Endodermal cell (in vitro differentiated cells): ENCODE measurements at regions not wholly inside any gene's neighbourhood (a gene's known extent, or its start where the extent isn't known, plus 50 kb on each side); places are given as distances from the start of the nearest gene placed in this dataset.

Experiments
- DNase-seq: peaks from one replicate; pipeline ENCODE4 v3.0.0-alpha.2; 2017
- H3K27ac ChIP-seq: 2 replicates; pipeline ENCODE4 v1.5.1; 2013; ENCODE audit warnings: mild to moderate bottlenecking, low read depth, low read length, moderate library complexity
- H3K27me3 ChIP-seq: 2 replicates; pipeline ENCODE4 v1.6.1; 2013; ENCODE audit warnings: mild to moderate bottlenecking, low read length, moderate library complexity; ENCODE audit not compliant: insufficient read depth, control insufficient read depth, poor library complexity, severe bottlenecking
- H3K36me3 ChIP-seq: 2 replicates; pipeline ENCODE4 v1.7.0; 2013; ENCODE audit warnings: mild to moderate bottlenecking, low read length, moderate library complexity; ENCODE audit not compliant: control insufficient read depth, insufficient read depth
- H3K4me1 ChIP-seq: one replicate; pipeline ENCODE4 v1.7.0; 2013; ENCODE audit warnings: low read length; ENCODE audit not compliant: control insufficient read depth, insufficient read depth
- H3K4me3 ChIP-seq: 2 replicates; pipeline ENCODE4 v1.5.1; 2013; ENCODE audit warnings: mild to moderate bottlenecking, low read length, moderate library complexity
- H3K9ac ChIP-seq: 2 replicates; pipeline ENCODE4 v1.6.1; 2013; ENCODE audit warnings: mild to moderate bottlenecking, low read length, moderate library complexity; ENCODE audit not compliant: poor library complexity, severe bottlenecking; ENCODE audit errors: extremely low read depth
- H3K9me3 ChIP-seq: 2 replicates; pipeline ENCODE4 v1.6.1; 2013; ENCODE audit warnings: mild to moderate bottlenecking, low read length, moderate library complexity; ENCODE audit not compliant: control insufficient read depth
- H3K27ac Mint-ChIP-seq: 2 replicates; pipeline ENCODE4 v1.8.0; 2020; ENCODE audit warnings: mixed read lengths
- H3K27me3 Mint-ChIP-seq: 2 replicates; pipeline ENCODE4 v1.8.0; 2021; ENCODE audit warnings: mild to moderate bottlenecking, mixed read lengths; ENCODE audit not compliant: insufficient read depth
- H3K36me3 Mint-ChIP-seq: 2 replicates; pipeline ENCODE4 v1.8.0; 2020; ENCODE audit warnings: low read depth, mixed read lengths
- H3K4me1 Mint-ChIP-seq: 2 replicates; pipeline ENCODE4 v1.8.0; 2020; ENCODE audit warnings: mixed read lengths
- H3K4me3 Mint-ChIP-seq: 2 replicates; pipeline ENCODE4 v1.8.0; 2020; ENCODE audit warnings: mild to moderate bottlenecking, moderate library complexity, mixed read lengths
- H3K9me3 Mint-ChIP-seq: 2 replicates; pipeline ENCODE4 v1.8.0; 2020; ENCODE audit warnings: mild to moderate bottlenecking, mixed read lengths
- CTCF ChIP-seq: fragments of 200-600 bp; sonication (generic); conservative IDR thresholded peaks from 2 replicates; pipeline ENCODE4 v1.5.0; 2021; ENCODE audit warnings: antibody characterized with exemption, mild to moderate bottlenecking
- WGBS, 2 experiments: methylation state at CpG; one replicate each; pipeline versions ENCODE4 v1.1.5 to v1.1.7; 2013; ENCODE audit warnings: missing lambda C conversion rate in 2 of 2, mixed read lengths in 1 of 2; ENCODE audit not compliant: insufficient coverage in 1 of 2, insufficient read length in 1 of 2; 5-methylcytosine and 5-hydroxymethylcytosine counted together

GRCh38 chr4:17260166-17260907, 251.6 kb downstream of the QDPR start:
- Histone ChIP-seq H3K9me3 (no peaks in the 10 kb centered on the region), H3K4me1 (no peaks in the 10 kb centered on the region), H3K4me3 (no peak overlapping the region), H3K27me3 (no peaks in the 10 kb centered on the region), H3K27ac (no peak overlapping the region), H3K36me3 (no peaks in the 10 kb centered on the region), H3K9ac (no peak overlapping the region)
- DNase-seq = no peak
- H3K4me1 Mint-ChIP-seq = peaks cover 22% of the 10 kb centered on the region
- WGBS, 2 experiments = 77 to 90% methylated on average over 3 to 4 of the region's 4 CpGs
- H3K9me3 Mint-ChIP-seq = peaks cover 6% of the 10 kb centered on the region
- no peaks in the 10 kb centered on the region for H3K36me3 Mint-ChIP-seq
- peak overlapping the region; percentile 42 for H3K27ac Mint-ChIP-seq
- H3K4me3 Mint-ChIP-seq = no peak overlapping the region
- peaks cover 2% of the 10 kb centered on the region for H3K27me3 Mint-ChIP-seq
- no peak for TF ChIP-seq CTCF

DNA sequence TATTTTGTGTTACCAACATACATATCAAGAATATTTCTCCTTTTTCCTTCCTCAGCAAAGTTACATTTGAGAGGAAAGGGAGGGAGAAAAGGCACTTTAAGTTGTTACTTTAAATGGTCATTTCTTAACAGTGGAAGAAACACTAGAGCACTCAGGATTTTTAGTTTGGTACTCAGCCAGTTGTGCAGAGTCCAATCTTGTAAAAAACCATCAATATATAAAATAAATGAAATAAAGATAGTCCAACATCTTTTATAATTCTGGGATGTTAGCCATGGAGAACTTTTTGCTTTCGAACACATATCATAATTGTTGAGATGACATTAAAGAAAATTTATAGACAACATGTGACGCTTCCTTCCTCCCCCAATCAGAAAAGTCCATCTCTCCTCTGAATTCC, 253.8 kb downstream of the QDPR start:
- H3K4me1 ChIP-seq = no peaks in the 10 kb centered on the region
- H3K36me3 ChIP-seq = no peaks in the 10 kb centered on the region
- Mint-ChIP-seq H3K4me1 (peaks cover 28% of the 10 kb centered on the region), H3K27ac (no peak overlapping the region), H3K27me3 (no peaks in the 10 kb centered on the region), H3K36me3 (no peaks in the 10 kb centered on the region), H3K4me3 (no peak overlapping the region), H3K9me3 (peaks cover 6% of the 10 kb centered on the region)
- H3K9me3 ChIP-seq = no peaks in the 10 kb centered on the region
- no peak for TF ChIP-seq CTCF
- H3K4me3 ChIP-seq = no peak overlapping the region
- no peak overlapping the region for H3K27ac ChIP-seq
- DNase-seq = no peak
- WGBS, 2 experiments = 100% methylated on average over 2 of the region's 2 CpGs; no CpG with 5 or more reads in 1 of the 2 experiments
- no peaks in the 10 kb centered on the region for H3K27me3 ChIP-seq
- H3K9ac ChIP-seq = no peak overlapping the region

DNA sequence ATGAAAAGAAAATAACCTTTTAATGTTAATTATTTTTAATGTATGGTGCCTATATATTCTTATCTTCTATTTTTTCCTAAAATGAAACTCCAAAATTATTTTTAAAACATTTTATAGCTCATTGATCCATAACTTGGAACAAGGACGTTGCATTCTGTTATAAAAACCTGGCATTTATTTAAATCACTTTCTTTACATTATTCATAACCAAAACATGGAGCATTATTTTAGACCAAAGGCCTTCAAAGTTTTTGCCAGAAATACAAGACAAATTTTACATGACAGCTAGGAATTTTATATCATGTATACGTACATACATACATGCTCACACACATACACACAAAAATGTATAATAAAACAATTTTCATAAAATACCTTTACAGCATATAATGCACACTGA, 259.8 kb downstream of the QDPR start:
- H3K36me3 Mint-ChIP-seq = no peaks in the 10 kb centered on the region

More for the DNA sequence above, 259.8 kb downstream of the QDPR start:
- DNase-seq = no peak
- no peaks in the 10 kb centered on the region for H3K4me1 ChIP-seq
- H3K9ac ChIP-seq = no peak overlapping the region
- H3K27me3 ChIP-seq = no peaks in the 10 kb centered on the region
- TF ChIP-seq CTCF = no peak
- no peak overlapping the region for H3K27ac ChIP-seq
- Mint-ChIP-seq H3K27ac (no peak overlapping the region), H3K27me3 (no peaks in the 10 kb centered on the region), H3K4me1 (peaks cover 19% of the 10 kb centered on the region), H3K4me3 (no peak overlapping the region), H3K9me3 (no peaks in the 10 kb centered on the region)
- H3K9me3 ChIP-seq = no peaks in the 10 kb centered on the region
- WGBS, 2 experiments = 86 to 91% methylated on average over 2 of the region's 2 CpGs
- H3K36me3 ChIP-seq = no peaks in the 10 kb centered on the region
- H3K4me3 ChIP-seq = no peak overlapping the region
